SK-N-SH treated with all-trans-retinoic acid at 6 μM for 48 hours (cell line): ENCODE measurements at regions not wholly inside any gene's neighbourhood (a gene's known extent, or its start where the extent isn't known, plus 50 kb on each side); places are given as distances from the start of the nearest gene placed in this dataset.

Experiments
- ATAC-seq: fragments of 200-7000 bp; cut with Tn5 transposase; 3 replicates; pipeline ENCODE4 v1.9.1; 2020; ENCODE audit warnings: mild to moderate bottlenecking, moderate library complexity
- ARNTL ChIP-seq: fragments of 450-650 bp; formaldehyde crosslinking; IDR thresholded peaks from 2 replicates; pipeline ENCODE4 v1.5.0; 2020; ENCODE audit warnings: low read depth, mild to moderate bottlenecking, moderate library complexity, borderline replicate concordance
- CREB5 ChIP-seq: fragments of 250-450 bp; sonication (Bioruptor Pico); IDR thresholded peaks from 2 replicates; pipeline ENCODE4 v1.5.1; 2020; ENCODE audit warnings: low read depth, mild to moderate bottlenecking, moderate library complexity
- CSDC2 ChIP-seq: fragments of 250-450 bp; sonication (Bioruptor Pico); IDR thresholded peaks from 2 replicates; pipeline ENCODE4 v1.5.0; 2020; ENCODE audit warnings: mild to moderate bottlenecking, moderate library complexity
- ESRRG ChIP-seq: fragments of 250-450 bp; sonication (Bioruptor Pico); IDR thresholded peaks from 2 replicates; pipeline ENCODE4 v1.6.1; 2021; ENCODE audit warnings: mild to moderate bottlenecking
- GLIS3 ChIP-seq: fragments of 250-450 bp; sonication (Bioruptor Pico); IDR thresholded peaks from 2 replicates; pipeline ENCODE4 v1.5.0; 2020; ENCODE audit warnings: mild to moderate bottlenecking, moderate library complexity
- OSR1 ChIP-seq: fragments of 250-450 bp; sonication (Bioruptor Pico); IDR thresholded peaks from 2 replicates; pipeline ENCODE4 v1.8.0; 2022; ENCODE audit warnings: moderate library complexity, mild to moderate bottlenecking, inconsistent platforms
- PATZ1 ChIP-seq: fragments of 250-450 bp; sonication (Bioruptor Pico); IDR thresholded peaks from 2 replicates; pipeline ENCODE4 v1.8.0; 2020; ENCODE audit warnings: mild to moderate bottlenecking, moderate library complexity, borderline replicate concordance
- RARB ChIP-seq: fragments of 250-450 bp; sonication (Bioruptor Pico); IDR thresholded peaks from 2 replicates; pipeline ENCODE4 v1.8.0; 2021; ENCODE audit warnings: mild to moderate bottlenecking, moderate library complexity
- SNAI2 ChIP-seq: fragments of 250-450 bp; sonication (Bioruptor Pico); IDR thresholded peaks from 2 replicates; pipeline ENCODE4 v1.5.0; 2020; ENCODE audit warnings: mild to moderate bottlenecking, moderate library complexity
- TOX ChIP-seq: fragments of 250-450 bp; sonication (Bioruptor Pico); IDR thresholded peaks from 2 replicates; pipeline ENCODE4 v1.8.0; 2021; ENCODE audit warnings: mild to moderate bottlenecking, moderate library complexity, borderline replicate concordance
- ZC3H10 ChIP-seq: fragments of 250-450 bp; sonication (Bioruptor Pico); IDR thresholded peaks from 2 replicates; pipeline ENCODE4 v1.5.1; 2021; ENCODE audit warnings: mild to moderate bottlenecking, moderate library complexity
- ZFP3 ChIP-seq: fragments of 250-450 bp; sonication (Bioruptor Pico); IDR thresholded peaks from 2 replicates; pipeline ENCODE4 v1.5.0; 2020; ENCODE audit warnings: mild to moderate bottlenecking, moderate library complexity
- ZFP30 ChIP-seq: fragments of 450-650 bp; formaldehyde crosslinking; IDR thresholded peaks from 2 replicates; pipeline ENCODE4 v1.5.0; 2022; ENCODE audit warnings: mild to moderate bottlenecking, moderate library complexity
- ZNF70 ChIP-seq: fragments of 450-650 bp; formaldehyde crosslinking; IDR thresholded peaks from 2 replicates; pipeline ENCODE4 v1.5.0; 2020; ENCODE audit warnings: mild to moderate bottlenecking, moderate library complexity
- ZNF8 ChIP-seq: fragments of 450-650 bp; formaldehyde crosslinking; IDR thresholded peaks from 2 replicates; pipeline ENCODE4 v1.5.0; 2020; ENCODE audit warnings: mild to moderate bottlenecking, moderate library complexity
- TF ChIP-seq, protein P1 (sequence below): fragments of 250-450 bp; sonication (Bioruptor Pico); IDR thresholded peaks from 2 replicates; pipeline ENCODE4 v1.5.1; 2021; ENCODE audit warnings: mild to moderate bottlenecking, moderate library complexity
- TF ChIP-seq, protein P2 (sequence below): fragments of 250-450 bp; sonication (Bioruptor Pico); IDR thresholded peaks from 2 replicates; pipeline ENCODE4 v1.8.0; 2021; ENCODE audit warnings: low read depth, mild to moderate bottlenecking, moderate library complexity, borderline replicate concordance
- TF ChIP-seq, protein P3 (sequence below): fragments of 250-450 bp; sonication (Bioruptor Pico); IDR thresholded peaks from 2 replicates; pipeline ENCODE4 v1.5.0; 2020; ENCODE audit warnings: mild to moderate bottlenecking, moderate library complexity

DNA sequence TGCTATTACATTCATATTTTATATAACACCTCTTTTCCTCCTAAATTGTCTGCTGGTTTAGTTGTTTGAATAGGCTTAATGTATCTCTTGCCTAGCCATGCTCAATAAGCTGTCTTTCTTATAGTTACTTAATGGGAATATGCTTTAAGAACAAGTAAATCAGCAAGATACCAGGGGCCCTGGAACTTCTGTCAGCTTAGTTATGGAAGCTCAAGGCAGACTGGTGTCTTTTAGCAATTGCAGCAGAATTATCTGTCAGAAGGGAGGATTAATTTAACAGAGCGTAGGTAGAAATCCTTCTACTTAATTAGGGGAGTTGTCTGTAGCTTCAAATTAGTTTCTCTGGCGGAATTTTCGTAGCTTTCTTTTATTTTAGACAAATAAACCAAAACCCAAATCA, 94.9 kb downstream of the C11orf91 start:
- no peak for ATAC-seq
- TF ChIP-seq, protein P1, sequence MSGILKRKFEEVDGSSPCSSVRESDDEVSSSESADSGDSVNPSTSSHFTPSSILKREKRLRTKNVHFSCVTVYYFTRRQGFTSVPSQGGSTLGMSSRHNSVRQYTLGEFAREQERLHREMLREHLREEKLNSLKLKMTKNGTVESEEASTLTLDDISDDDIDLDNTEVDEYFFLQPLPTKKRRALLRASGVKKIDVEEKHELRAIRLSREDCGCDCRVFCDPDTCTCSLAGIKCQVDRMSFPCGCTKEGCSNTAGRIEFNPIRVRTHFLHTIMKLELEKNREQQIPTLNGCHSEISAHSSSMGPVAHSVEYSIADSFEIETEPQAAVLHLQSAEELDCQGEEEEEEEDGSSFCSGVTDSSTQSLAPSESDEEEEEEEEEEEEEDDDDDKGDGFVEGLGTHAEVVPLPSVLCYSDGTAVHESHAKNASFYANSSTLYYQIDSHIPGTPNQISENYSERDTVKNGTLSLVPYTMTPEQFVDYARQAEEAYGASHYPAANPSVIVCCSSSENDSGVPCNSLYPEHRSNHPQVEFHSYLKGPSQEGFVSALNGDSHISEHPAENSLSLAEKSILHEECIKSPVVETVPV (CRISPR knock-in tag), result no peak
- TF ChIP-seq ZFP30 (no peak), CREB5 (CRISPR knock-in tag) (no peak), SNAI2 (CRISPR knock-in tag) (no peak), ESRRG (no peak), ZC3H10 (CRISPR knock-in tag) (no peak), GLIS3 (no peak), OSR1 (CRISPR knock-in tag) (no peak), RARB (no peak), CSDC2 (no peak), ZNF70 (no peak)
- TF ChIP-seq, protein P2, sequence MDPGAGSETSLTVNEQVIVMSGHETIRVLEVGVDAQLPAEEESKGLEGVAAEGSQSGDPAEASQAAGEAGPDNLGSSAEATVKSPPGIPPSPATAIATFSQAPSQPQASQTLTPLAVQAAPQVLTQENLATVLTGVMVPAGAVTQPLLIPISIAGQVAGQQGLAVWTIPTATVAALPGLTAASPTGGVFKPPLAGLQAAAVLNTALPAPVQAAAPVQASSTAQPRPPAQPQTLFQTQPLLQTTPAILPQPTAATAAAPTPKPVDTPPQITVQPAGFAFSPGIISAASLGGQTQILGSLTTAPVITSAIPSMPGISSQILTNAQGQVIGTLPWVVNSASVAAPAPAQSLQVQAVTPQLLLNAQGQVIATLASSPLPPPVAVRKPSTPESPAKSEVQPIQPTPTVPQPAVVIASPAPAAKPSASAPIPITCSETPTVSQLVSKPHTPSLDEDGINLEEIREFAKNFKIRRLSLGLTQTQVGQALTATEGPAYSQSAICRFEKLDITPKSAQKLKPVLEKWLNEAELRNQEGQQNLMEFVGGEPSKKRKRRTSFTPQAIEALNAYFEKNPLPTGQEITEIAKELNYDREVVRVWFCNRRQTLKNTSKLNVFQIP (CRISPR knock-in tag), result no peak
- TF ChIP-seq, protein P3, sequence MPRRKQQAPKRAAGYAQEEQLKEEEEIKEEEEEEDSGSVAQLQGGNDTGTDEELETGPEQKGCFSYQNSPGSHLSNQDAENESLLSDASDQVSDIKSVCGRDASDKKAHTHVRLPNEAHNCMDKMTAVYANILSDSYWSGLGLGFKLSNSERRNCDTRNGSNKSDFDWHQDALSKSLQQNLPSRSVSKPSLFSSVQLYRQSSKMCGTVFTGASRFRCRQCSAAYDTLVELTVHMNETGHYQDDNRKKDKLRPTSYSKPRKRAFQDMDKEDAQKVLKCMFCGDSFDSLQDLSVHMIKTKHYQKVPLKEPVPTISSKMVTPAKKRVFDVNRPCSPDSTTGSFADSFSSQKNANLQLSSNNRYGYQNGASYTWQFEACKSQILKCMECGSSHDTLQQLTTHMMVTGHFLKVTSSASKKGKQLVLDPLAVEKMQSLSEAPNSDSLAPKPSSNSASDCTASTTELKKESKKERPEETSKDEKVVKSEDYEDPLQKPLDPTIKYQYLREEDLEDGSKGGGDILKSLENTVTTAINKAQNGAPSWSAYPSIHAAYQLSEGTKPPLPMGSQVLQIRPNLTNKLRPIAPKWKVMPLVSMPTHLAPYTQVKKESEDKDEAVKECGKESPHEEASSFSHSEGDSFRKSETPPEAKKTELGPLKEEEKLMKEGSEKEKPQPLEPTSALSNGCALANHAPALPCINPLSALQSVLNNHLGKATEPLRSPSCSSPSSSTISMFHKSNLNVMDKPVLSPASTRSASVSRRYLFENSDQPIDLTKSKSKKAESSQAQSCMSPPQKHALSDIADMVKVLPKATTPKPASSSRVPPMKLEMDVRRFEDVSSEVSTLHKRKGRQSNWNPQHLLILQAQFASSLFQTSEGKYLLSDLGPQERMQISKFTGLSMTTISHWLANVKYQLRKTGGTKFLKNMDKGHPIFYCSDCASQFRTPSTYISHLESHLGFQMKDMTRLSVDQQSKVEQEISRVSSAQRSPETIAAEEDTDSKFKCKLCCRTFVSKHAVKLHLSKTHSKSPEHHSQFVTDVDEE (CRISPR knock-in tag), result no peak

- TF ChIP-seq, protein P2 (CRISPR knock-in tag), result no peak
- TF ChIP-seq TOX (CRISPR knock-in tag) (no peak), ZNF8 (CRISPR knock-in tag) (no peak), ZC3H10 (CRISPR knock-in tag) (no peak), SNAI2 (CRISPR knock-in tag) (no peak), ARNTL (CRISPR knock-in tag) (no peak), PATZ1 (CRISPR knock-in tag) (no peak), CREB5 (CRISPR knock-in tag) (no peak), ZFP3 (CRISPR knock-in tag) (no peak), ESRRG (no peak), GLIS3 (no peak), RARB (no peak), OSR1 (CRISPR knock-in tag) (no peak)
- TF ChIP-seq, protein P3 (CRISPR knock-in tag), result no peak
- no peak for ATAC-seq
Measured at GRCh38 chr11:33598426-33599069, 102.1 kb downstream of the C11orf91 start.
